ENCODE measurements at regions not wholly inside any gene's neighbourhood (a gene's known extent, or its start where the extent isn't known, plus 50 kb on each side); places are given as distances from the start of the nearest gene placed in this dataset.
"Not testable (repeated sequence)": the region's sequence is repeated elsewhere in the genome, so short reads cannot be mapped to it uniquely, and the experiment has no call there.

- H3K27ac ChIP-seq (replicated peaks) = no peak overlapping the region
- no peak overlapping the region for H3K4me3 ChIP-seq (replicated peaks; ENCODE audit: insufficient read depth, low read length)
- DNase-seq (ENCODE audit: low read depth in 1 of 2, low spot score in 1 of 2) = no peak
- H3K27me3 ChIP-seq (ENCODE audit: insufficient read depth, poor library complexity, severe bottlenecking) = peaks cover 2% of the 10 kb centered on the region
- no peak for TF ChIP-seq POLR2AphosphoS5 (IDR thresholded peaks at IDR 0.05; ENCODE audit: low read depth)
These were observed 111.3 kb upstream of the PODXL start for GRCh38 chr7:131667699-131668098.

GRCh38 chr7:131665021-131665420 lies 108.6 kb upstream of the PODXL start:
- Histone ChIP-seq H3K4me3 (replicated peaks; ENCODE audit: insufficient read depth, low read length) (no peak overlapping the region), H3K27me3 (ENCODE audit: insufficient read depth, poor library complexity, severe bottlenecking) (no peaks in the 10 kb centered on the region), H3K27ac (replicated peaks) (no peak overlapping the region)
- no peak for DNase-seq (ENCODE audit: low read depth in 1 of 2, low spot score in 1 of 2)
- TF ChIP-seq POLR2AphosphoS5 (IDR thresholded peaks at IDR 0.05; ENCODE audit: low read depth) (no peak), CTCF (IDR thresholded peaks at IDR 0.05; ENCODE audit: insufficient read depth, low read length) (no peak), SPI1 (IDR thresholded peaks at IDR 0.05; ENCODE audit: borderline replicate concordance, low read depth) (no peak), GABPA (IDR thresholded peaks at IDR 0.05; ENCODE audit: low read depth) (no peak), REST (IDR thresholded peaks at IDR 0.05; ENCODE audit: insufficient replicate concordance, low read depth) (no peak)

- TF ChIP-seq GABPA (IDR thresholded peaks at IDR 0.05; ENCODE audit: low read depth) = no peak
- TF ChIP-seq CTCF (IDR thresholded peaks at IDR 0.05; ENCODE audit: insufficient read depth, low read length) = no peak
- no peak for TF ChIP-seq POLR2AphosphoS5 (IDR thresholded peaks at IDR 0.05; ENCODE audit: low read depth)
- TF ChIP-seq REST (IDR thresholded peaks at IDR 0.05; ENCODE audit: insufficient replicate concordance, low read depth) = no peak
- no peak for TF ChIP-seq SPI1 (IDR thresholded peaks at IDR 0.05; ENCODE audit: borderline replicate concordance, low read depth)
- DNase-seq (ENCODE audit: low read depth in 1 of 2, low spot score in 1 of 2) = no peak
- no peak overlapping the region for H3K4me3 ChIP-seq (replicated peaks; ENCODE audit: insufficient read depth, low read length)
- H3K27ac ChIP-seq (replicated peaks) = no peak overlapping the region
- H3K27me3 ChIP-seq (ENCODE audit: insufficient read depth, poor library complexity, severe bottlenecking) = no peaks in the 10 kb centered on the region
These were observed 108.1 kb upstream of the PODXL start for GRCh38 chr7:131664570-131664969.

GRCh38 chr7:131662301-131662873 lies 106.0 kb upstream of the PODXL start:
- H3K27me3 ChIP-seq (ENCODE audit: insufficient read depth, poor library complexity, severe bottlenecking); H3K27ac ChIP-seq (replicated peaks): not testable (repeated sequence)

GRCh38 chr7:131657881-131658280 lies 101.5 kb upstream of the PODXL start:
- Histone ChIP-seq H3K27me3 (ENCODE audit: insufficient read depth, poor library complexity, severe bottlenecking) (no peaks in the 10 kb centered on the region), H3K4me3 (replicated peaks; ENCODE audit: insufficient read depth, low read length) (no peak overlapping the region), H3K27ac (replicated peaks) (no peak overlapping the region)
- no peak for DNase-seq (ENCODE audit: low read depth in 1 of 2, low spot score in 1 of 2)
- TF ChIP-seq GABPA (IDR thresholded peaks at IDR 0.05; ENCODE audit: low read depth) (no peak), POLR2AphosphoS5 (IDR thresholded peaks at IDR 0.05; ENCODE audit: low read depth) (no peak)

More at GRCh38 chr7:131662301-131662873, 106.0 kb upstream of the PODXL start:
- H3K4me3 ChIP-seq (replicated peaks; ENCODE audit: insufficient read depth, low read length); DNase-seq (ENCODE audit: low read depth in 1 of 2, low spot score in 1 of 2): not testable (repeated sequence)
